GM23338 (cell line): ENCODE measurements at regions not wholly inside any gene's neighbourhood (a gene's known extent, or its start where the extent isn't known, plus 50 kb on each side); places are given as distances from the start of the nearest gene placed in this dataset.

Experiments
- ATAC-seq: fragments of 200-7000 bp; cut with Tn5 transposase; 3 replicates; pipeline ENCODE4 v1.9.1; 2020
- DNase-seq: peaks from one replicate; pipeline ENCODE4 v3.0.0-alpha.2; 2015; ENCODE audit warnings: low spot score
- H2AFZ ChIP-seq: fragments of 200-600 bp; sonication (generic); 2 replicates; pipeline ENCODE4 v1.8.0; 2016; ENCODE audit warnings: antibody characterized with exemption, mild to moderate bottlenecking, moderate library complexity
- H3F3A ChIP-seq: fragments of 200-600 bp; sonication (generic); replicated peaks from 2 replicates; pipeline ENCODE4 v1.8.0; 2017; ENCODE audit warnings: antibody characterized with exemption, mixed run types, low read depth
- H3K27ac ChIP-seq: fragments of 200-600 bp; sonication (generic); 2 replicates; pipeline ENCODE4 v1.6.1; 2016; ENCODE audit warnings: low read depth
- H3K27me3 ChIP-seq: fragments of 200-600 bp; sonication (generic); 2 replicates; pipeline ENCODE4 v1.8.0; 2016; ENCODE audit warnings: mild to moderate bottlenecking, mixed run types, moderate library complexity; ENCODE audit not compliant: insufficient read depth
- H3K36me3 ChIP-seq: fragments of 200-600 bp; sonication (generic); 2 replicates; pipeline ENCODE4 v1.8.0; 2016; ENCODE audit warnings: mild to moderate bottlenecking; ENCODE audit not compliant: insufficient read depth
- H3K4me1 ChIP-seq: fragments of 200-600 bp; sonication (generic); 2 replicates; pipeline ENCODE4 v1.8.0; 2016; ENCODE audit warnings: mild to moderate bottlenecking, moderate library complexity; ENCODE audit not compliant: insufficient read depth
- H3K4me2 ChIP-seq: fragments of 200-600 bp; sonication (generic); 2 replicates; pipeline ENCODE4 v1.7.1; 2017; ENCODE audit warnings: mixed run types
- H3K4me3 ChIP-seq: fragments of 200-600 bp; sonication (generic); 2 replicates; pipeline ENCODE4 v1.6.1; 2016; ENCODE audit warnings: mixed run types
- H3K79me2 ChIP-seq: fragments of 200-600 bp; sonication (generic); replicated peaks from 2 replicates; pipeline ENCODE4 v1.8.0; 2017; ENCODE audit warnings: mild to moderate bottlenecking; ENCODE audit not compliant: insufficient read depth
- H3K9me2 ChIP-seq: fragments of 200-600 bp; sonication (generic); 2 replicates; pipeline ENCODE4 v1.8.0; 2017; ENCODE audit not compliant: insufficient read depth
- H4K20me1 ChIP-seq: fragments of 200-600 bp; sonication (generic); replicated peaks from 2 replicates; pipeline ENCODE4 v1.8.0; 2017; ENCODE audit warnings: mild to moderate bottlenecking; ENCODE audit not compliant: insufficient read depth
- H3K27ac Mint-ChIP-seq: 2 replicates; pipeline ENCODE4 v1.8.0; 2020; ENCODE audit warnings: inconsistent platforms, mild to moderate bottlenecking, moderate library complexity, mixed read lengths
- H3K27me3 Mint-ChIP-seq: 3 replicates; pipeline ENCODE4 v1.8.0; 2022; ENCODE audit warnings: low read depth, mild to moderate bottlenecking, moderate library complexity, mixed read lengths, inconsistent platforms; ENCODE audit not compliant: insufficient read depth, poor library complexity
- H3K36me3 Mint-ChIP-seq: 3 replicates; pipeline ENCODE4 v1.8.0; 2021; ENCODE audit warnings: low read depth, mild to moderate bottlenecking, inconsistent platforms, moderate library complexity, mixed read lengths
- H3K4me1 Mint-ChIP-seq: 3 replicates; pipeline ENCODE4 v1.8.0; 2020; ENCODE audit warnings: mild to moderate bottlenecking, inconsistent platforms, mixed read lengths
- H3K4me3 Mint-ChIP-seq: 3 replicates; pipeline ENCODE4 v1.8.0; 2021; ENCODE audit warnings: moderate library complexity, mild to moderate bottlenecking, inconsistent platforms, mixed read lengths
- H3K9me3 Mint-ChIP-seq: 3 replicates; pipeline ENCODE4 v1.8.0; 2020; ENCODE audit warnings: moderate library complexity, mild to moderate bottlenecking, inconsistent platforms, mixed read lengths
- CREB1 ChIP-seq: fragments of 250-450 bp; sonication (Bioruptor Pico); IDR thresholded peaks from 2 replicates; pipeline ENCODE4 v1.5.0; 2020; ENCODE audit warnings: low read depth, mild to moderate bottlenecking, moderate library complexity
- EZH2phosphoT487 ChIP-seq: fragments of 200-600 bp; sonication (generic); IDR thresholded peaks from one replicate; pipeline ENCODE4 v1.8.1; 2018; ENCODE audit warnings: antibody characterized with exemption; ENCODE audit not compliant: unreplicated experiment
- JUNB ChIP-seq: IDR thresholded peaks from one replicate; pipeline ENCODE4 v1.6.1; 2016; ENCODE audit warnings: antibody characterized with exemption; ENCODE audit not compliant: unreplicated experiment
- REST ChIP-seq: IDR thresholded peaks from one replicate; pipeline ENCODE4 v1.6.1; 2018; ENCODE audit warnings: antibody characterized with exemption; ENCODE audit not compliant: unreplicated experiment
- ZNF114 ChIP-seq: fragments of 250-450 bp; sonication (Bioruptor Pico); IDR thresholded peaks from 2 replicates; pipeline ENCODE4 v1.5.0; 2020; ENCODE audit warnings: mild to moderate bottlenecking, moderate library complexity
- ZNF462 ChIP-seq: fragments of 250-450 bp; sonication (Bioruptor Pico); IDR thresholded peaks from 2 replicates; pipeline ENCODE4 v1.5.0; 2020; ENCODE audit warnings: mild to moderate bottlenecking, moderate library complexity
- TF ChIP-seq, protein P1 (sequence below): IDR thresholded peaks from 2 replicates; pipeline ENCODE4 v1.6.1; 2016; ENCODE audit warnings: antibody characterized with exemption

DNA sequence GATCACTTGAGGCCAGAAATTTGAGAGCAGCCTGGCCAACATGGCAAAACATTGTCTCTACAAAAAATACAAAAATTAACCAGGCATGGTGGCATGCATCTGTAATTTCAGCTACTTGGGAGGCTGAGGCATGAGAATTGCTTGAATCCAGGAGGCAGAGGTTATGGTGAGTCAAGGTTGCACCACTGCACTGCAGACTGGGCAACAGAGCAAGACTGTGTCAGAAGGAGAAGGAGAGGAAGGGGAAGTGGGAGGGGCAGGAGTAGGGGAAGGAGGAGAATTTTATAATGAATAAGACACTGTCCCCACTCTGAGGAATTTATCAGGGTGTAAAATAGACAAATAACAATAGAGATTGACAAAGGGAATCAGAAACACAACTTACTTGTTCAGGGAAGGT is 440.6 kb upstream of the DYNLRB2 start:
- Histone ChIP-seq H3K9me2 (0 out of 2 replicates have a peak, but pooled peaks cover 7% of the 10 kb centered on the region), H2AFZ (no peak overlapping the region), H3F3A (no peaks in the 10 kb centered on the region), H4K20me1 (no peaks in the 10 kb centered on the region), H3K36me3 (no peaks in the 10 kb centered on the region), H3K4me2 (no peak overlapping the region), H3K27ac (no peak overlapping the region), H3K4me1 (peaks cover 12% of the 10 kb centered on the region; the same call in 1 of the 2 replicates), H3K4me3 (no peak overlapping the region), H3K79me2 (no peaks in the 10 kb centered on the region), H3K27me3 (no peaks in the 10 kb centered on the region)
- Mint-ChIP-seq H3K27ac (no peak overlapping the region), H3K36me3 (no peaks in the 10 kb centered on the region), H3K27me3 (peaks cover 8% of the 10 kb centered on the region), H3K9me3 (peaks cover 16% of the 10 kb centered on the region; the same call in 2 of the 3 replicates), H3K4me3 (no peak overlapping the region), H3K4me1 (peaks cover 18% of the 10 kb centered on the region)
- DNase-seq (no peak), ATAC-seq (no peak)
- TF ChIP-seq REST (no peak), JUNB (no peak), CREB1 (CRISPR knock-in tag) (no peak), ZNF114 (CRISPR knock-in tag) (no peak), ZNF462 (CRISPR knock-in tag) (no peak), EZH2phosphoT487 (no peak)
- TF ChIP-seq, protein P1, sequence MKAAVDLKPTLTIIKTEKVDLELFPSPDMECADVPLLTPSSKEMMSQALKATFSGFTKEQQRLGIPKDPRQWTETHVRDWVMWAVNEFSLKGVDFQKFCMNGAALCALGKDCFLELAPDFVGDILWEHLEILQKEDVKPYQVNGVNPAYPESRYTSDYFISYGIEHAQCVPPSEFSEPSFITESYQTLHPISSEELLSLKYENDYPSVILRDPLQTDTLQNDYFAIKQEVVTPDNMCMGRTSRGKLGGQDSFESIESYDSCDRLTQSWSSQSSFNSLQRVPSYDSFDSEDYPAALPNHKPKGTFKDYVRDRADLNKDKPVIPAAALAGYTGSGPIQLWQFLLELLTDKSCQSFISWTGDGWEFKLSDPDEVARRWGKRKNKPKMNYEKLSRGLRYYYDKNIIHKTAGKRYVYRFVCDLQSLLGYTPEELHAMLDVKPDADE = no peak
